GM21423 (cell line): ENCODE measurements at regions not wholly inside any gene's neighbourhood (a gene's known extent, or its start where the extent isn't known, plus 50 kb on each side); places are given as distances from the start of the nearest gene placed in this dataset.

Source experiments
- ATAC-seq: cut with Tn5 transposase; IDR thresholded peaks from one replicate; pipeline ENCODE4 v1.9.1; 2021; ENCODE audit warnings: mild to moderate bottlenecking, moderate library complexity; ENCODE audit not compliant: unreplicated experiment

DNA sequence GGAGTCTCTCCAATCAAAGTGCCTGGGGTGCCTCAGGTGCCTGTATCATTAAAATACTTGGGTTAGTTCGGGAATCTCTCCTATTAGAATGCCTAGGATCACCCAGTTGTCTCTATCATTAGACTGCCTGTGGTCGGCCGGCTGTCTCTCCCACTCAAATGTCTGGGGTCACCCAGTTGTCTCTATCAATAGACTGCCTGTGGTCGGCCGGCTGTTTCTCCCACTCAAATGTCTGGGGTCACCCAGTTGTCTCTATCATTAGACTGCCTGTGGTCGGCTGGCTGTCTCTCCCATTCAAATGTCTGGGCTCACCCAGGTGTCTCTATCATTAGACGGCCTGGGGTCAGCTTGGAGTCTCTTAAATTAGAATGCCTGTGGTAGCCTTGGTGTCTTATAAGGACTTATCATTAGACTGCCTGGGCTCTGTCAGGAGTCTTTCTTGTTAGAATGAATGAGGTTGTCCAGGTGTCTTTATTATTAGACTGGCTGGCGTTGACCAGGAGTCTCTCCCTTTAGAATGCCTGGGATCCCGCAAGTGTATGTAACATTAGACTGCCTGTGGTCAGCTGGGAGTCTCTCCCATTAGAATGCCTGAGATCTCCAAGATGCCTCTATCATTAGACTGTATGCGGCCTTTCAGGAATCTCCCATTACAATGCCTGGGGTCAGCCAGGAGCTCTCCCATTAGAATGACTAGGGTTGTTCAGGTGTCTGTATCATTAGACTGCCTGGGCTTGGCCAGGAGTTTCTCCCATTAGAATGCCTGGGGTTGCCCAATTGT, 1555.5 kb downstream of the UQCRFS1 start:
- no peak for ATAC-seq

GRCh38 chr19:27654266-27654990, 1558.5 kb downstream of the UQCRFS1 start:
- ATAC-seq, result no peak

- ATAC-seq, result no peak
Measured at GRCh38 chr19:27652796-27653195, 1560.2 kb downstream of the UQCRFS1 start.

GRCh38 chr19:27652281-27652680, 1560.7 kb downstream of the UQCRFS1 start:
- ATAC-seq, result no peak

DNA sequence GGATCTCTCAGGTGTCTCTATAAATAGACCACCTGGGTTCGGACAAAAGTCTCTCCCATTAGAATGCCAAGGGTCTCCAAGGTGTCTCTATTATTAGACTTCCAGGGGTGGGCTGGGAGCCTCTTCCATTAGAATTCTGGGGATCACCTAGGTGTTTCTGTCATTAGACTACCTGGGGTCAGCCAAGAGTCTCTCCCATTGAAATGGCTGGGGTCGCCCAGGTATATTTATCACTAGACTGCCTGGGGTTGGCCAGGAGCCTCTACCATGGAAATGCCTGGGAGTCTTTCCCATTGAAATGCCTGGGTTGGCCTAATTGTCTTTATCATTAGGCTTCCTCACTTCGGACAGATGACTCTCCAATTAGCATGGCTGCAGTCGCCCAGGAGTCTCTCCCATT, 1565.5 kb downstream of the UQCRFS1 start:
- no peak for ATAC-seq

GRCh38 chr19:27635401-27635800, 1577.5 kb downstream of the UQCRFS1 start:
- no peak for ATAC-seq

GRCh38 chr19:27618006-27618405, 1594.9 kb downstream of the UQCRFS1 start:
- ATAC-seq, result no peak

DNA sequence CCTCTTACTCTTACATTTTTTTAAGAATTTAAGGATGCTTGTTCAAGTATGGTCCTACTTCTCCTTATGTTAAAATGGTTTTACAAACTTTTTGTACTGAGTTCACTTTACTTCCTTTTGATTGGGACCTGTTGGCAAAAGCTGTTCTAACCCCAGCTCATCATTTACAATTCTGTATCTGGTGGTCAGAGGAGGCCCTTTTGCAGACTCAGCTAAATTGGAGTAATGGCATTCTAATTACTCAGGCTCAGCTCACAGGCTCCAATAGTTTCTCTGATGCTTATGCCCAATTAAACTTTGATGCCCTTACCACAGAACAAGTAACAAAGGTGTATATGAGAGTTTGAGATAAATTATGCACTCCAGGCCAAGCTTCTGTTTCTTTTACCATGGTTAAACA, 1632.0 kb downstream of the UQCRFS1 start:
- ATAC-seq, result no peak
